ENCODE measurements at regions not wholly inside any gene's neighbourhood (a gene's known extent, or its start where the extent isn't known, plus 50 kb on each side); places are given as distances from the start of the nearest gene placed in this dataset.

GRCh38 chr10:36063396-36063795 lies 421.3 kb upstream of the FZD8 start:
- Histone ChIP-seq H3K4me3 (no peak overlapping the region), H3K9ac (ENCODE audit: control insufficient read depth, insufficient read depth, low read length) (no peak overlapping the region), H3K27me3 (replicated peaks in 1 of 2; ENCODE audit: control insufficient read depth in 2 of 2, insufficient read depth in 2 of 2, low read length in 1 of 2) (no peaks in the 10 kb centered on the region), H3K4me2 (ENCODE audit: control insufficient read depth, insufficient read depth) (no peak overlapping the region), H4K20me1 (ENCODE audit: control insufficient read depth, insufficient read depth) (no peaks in the 10 kb centered on the region), H3K36me3 (ENCODE audit: control insufficient read depth in 2 of 2, insufficient read depth in 2 of 2, low read length in 1 of 2) (no peaks in the 10 kb centered on the region), H2AFZ (ENCODE audit: control insufficient read depth, low read depth, low read length) (no peak overlapping the region), H3K27ac (ENCODE audit: control insufficient read depth, insufficient read depth) (no peak overlapping the region), H3K4me1 (ENCODE audit: control insufficient read depth, insufficient read depth, low read length) (no peaks in the 10 kb centered on the region), H3K79me2 (ENCODE audit: control insufficient read depth, insufficient read depth, low read length) (no peaks in the 10 kb centered on the region), H3K9me3 (replicated peaks; ENCODE audit: control insufficient read depth, insufficient read depth, low read length) (peaks cover 1% of the 10 kb centered on the region; the same call in 1 of the 3 replicates)
- no peak for TF ChIP-seq FOS (IDR thresholded peaks at IDR 0.05; ENCODE audit: borderline replicate concordance, extremely low read depth, insufficient read length)
- no peak for TF ChIP-seq ZZZ3 (IDR thresholded peaks at IDR 0.05; ENCODE audit: control insufficient read depth, insufficient read length, low read depth)
- TF ChIP-seq MYC (IDR thresholded peaks at IDR 0.05; ENCODE audit: insufficient read depth, insufficient read length, insufficient replicate concordance, low read length, severe bottlenecking), result no peak
- no peak for TF ChIP-seq CREM (IDR thresholded peaks at IDR 0.05; ENCODE audit: low read depth)
- TF ChIP-seq CBX5 (IDR thresholded peaks at IDR 0.05; ENCODE audit: low read depth), result no peak
- no peak for TF ChIP-seq NFYB (IDR thresholded peaks at IDR 0.05; ENCODE audit: insufficient read depth, low read depth, low read length)
- no peak for TF ChIP-seq SMAD5 (IDR thresholded peaks at IDR 0.05; ENCODE audit: low read depth)
- in situ Hi-C loops (cut with MboI) (no loop called here), intact Hi-C loops (cut with micrococcal nuclease; ENCODE audit: unreplicated experiment) (no loop called here)
- BruUV-seq (replicated peaks), result no TSS peak
- ChIA-PET POLR2A (no interaction called here), RAD21 (ENCODE audit: unreplicated experiment) (no interaction called here), SMC1A (ENCODE audit: uncharacterized antibody, unreplicated experiment) (no interaction called here), CTCF (no interaction called here)
- WGBS (ENCODE audit: insufficient coverage, insufficient replicate concordance, low lambda C conversion rate, missing lambda C conversion rate), result 8% methylated on average over 7 of the region's 7 CpGs
- no peak for ATAC-seq
- no peak for FAIRE-seq
- no peak for DNase-seq (ENCODE audit: low read depth, low spot score)

DNA sequence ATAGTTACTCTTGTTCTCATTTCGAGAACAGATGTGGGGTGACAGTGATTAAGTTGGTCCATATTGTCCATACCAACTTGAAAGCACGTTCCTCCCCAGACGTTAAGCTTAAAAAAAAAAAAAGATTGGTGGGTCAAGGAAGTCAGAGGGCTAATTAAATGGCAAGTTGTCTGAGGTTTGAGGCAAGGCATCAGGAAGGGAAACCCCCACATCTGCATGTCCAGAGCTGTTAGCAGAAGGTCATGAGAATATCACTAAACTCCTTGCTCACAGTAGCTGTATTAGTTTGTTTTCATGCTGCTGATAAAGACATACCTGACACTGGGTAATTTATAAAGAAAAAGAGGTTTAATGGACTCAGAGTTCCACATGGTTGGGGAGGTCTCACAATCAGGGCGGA lies 415.6 kb upstream of the FZD8 start:
- RAD21 ChIA-PET (ENCODE audit: unreplicated experiment), result no interaction called here
- H3K9ac ChIP-seq (ENCODE audit: control insufficient read depth, insufficient read depth, low read length), result no peak overlapping the region
- H3K79me2 ChIP-seq (ENCODE audit: control insufficient read depth, insufficient read depth, low read length), result no peaks in the 10 kb centered on the region
- intact Hi-C loops (cut with micrococcal nuclease; ENCODE audit: unreplicated experiment), result no loop called here
- ATAC-seq (no peak), FAIRE-seq (no peak), DNase-seq (ENCODE audit: low read depth, low spot score) (no peak)
- H3K4me3 ChIP-seq, result no peak overlapping the region
- no peaks in the 10 kb centered on the region for H3K27me3 ChIP-seq (replicated peaks in 1 of 2; ENCODE audit: control insufficient read depth in 2 of 2, insufficient read depth in 2 of 2, low read length in 1 of 2)
- H4K20me1 ChIP-seq (ENCODE audit: control insufficient read depth, insufficient read depth), result no peaks in the 10 kb centered on the region
- H3K36me3 ChIP-seq (ENCODE audit: control insufficient read depth in 2 of 2, insufficient read depth in 2 of 2, low read length in 1 of 2), result no peaks in the 10 kb centered on the region
- in situ Hi-C loops (cut with MboI), result no loop called here
- H3K9me3 ChIP-seq (replicated peaks; ENCODE audit: control insufficient read depth, insufficient read depth, low read length), result no peaks in the 10 kb centered on the region
- H3K27ac ChIP-seq (ENCODE audit: control insufficient read depth, insufficient read depth), result no peak overlapping the region
- POLR2A ChIA-PET, result no interaction called here
- SMC1A ChIA-PET (ENCODE audit: uncharacterized antibody, unreplicated experiment), result no interaction called here
- no peak overlapping the region for H3K4me2 ChIP-seq (ENCODE audit: control insufficient read depth, insufficient read depth)
- CTCF ChIA-PET, result interaction anchor here (1.1 kb wide), 1 partner anchor 10 kb away, joined by 3 read pairs; no protein-coding TSS in a partner anchor
- TF ChIP-seq, protein P1, sequence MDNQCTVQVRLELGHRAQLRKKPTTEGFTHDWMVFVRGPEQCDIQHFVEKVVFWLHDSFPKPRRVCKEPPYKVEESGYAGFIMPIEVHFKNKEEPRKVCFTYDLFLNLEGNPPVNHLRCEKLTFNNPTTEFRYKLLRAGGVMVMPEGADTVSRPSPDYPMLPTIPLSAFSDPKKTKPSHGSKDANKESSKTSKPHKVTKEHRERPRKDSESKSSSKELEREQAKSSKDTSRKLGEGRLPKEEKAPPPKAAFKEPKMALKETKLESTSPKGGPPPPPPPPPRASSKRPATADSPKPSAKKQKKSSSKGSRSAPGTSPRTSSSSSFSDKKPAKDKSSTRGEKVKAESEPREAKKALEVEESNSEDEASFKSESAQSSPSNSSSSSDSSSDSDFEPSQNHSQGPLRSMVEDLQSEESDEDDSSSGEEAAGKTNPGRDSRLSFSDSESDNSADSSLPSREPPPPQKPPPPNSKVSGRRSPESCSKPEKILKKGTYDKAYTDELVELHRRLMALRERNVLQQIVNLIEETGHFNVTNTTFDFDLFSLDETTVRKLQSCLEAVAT (IDR thresholded peaks at IDR 0.05), result no peak
- TF ChIP-seq ZNF384 (IDR thresholded peaks at IDR 0.05; ENCODE audit: borderline replicate concordance, low read depth, low read length) (no peak), BRCA1 (IDR thresholded peaks at IDR 0.05; ENCODE audit: low read depth, low read length) (no peak), POU2F2 (IDR thresholded peaks at IDR 0.05; ENCODE audit: borderline replicate concordance, low read depth, low read length) (peak; percentile 69; the same call in 1 of the 3 replicates), USF2 (IDR thresholded peaks at IDR 0.05; ENCODE audit: borderline replicate concordance, low read depth, low read length) (no peak), TARDBP (IDR thresholded peaks at IDR 0.05; ENCODE audit: borderline replicate concordance) (no peak), SP1 (IDR thresholded peaks at IDR 0.05; ENCODE audit: low read depth, low read length) (no peak)
- H3K4me1 ChIP-seq (ENCODE audit: control insufficient read depth, insufficient read depth, low read length), result no peaks in the 10 kb centered on the region
- 6% methylated on average over 4 of the region's 4 CpGs for WGBS (ENCODE audit: insufficient coverage, insufficient replicate concordance, low lambda C conversion rate, missing lambda C conversion rate)
- no TSS peak for BruUV-seq (replicated peaks)
- H2AFZ ChIP-seq (ENCODE audit: control insufficient read depth, low read depth, low read length), result no peak overlapping the region
